ENCODE measurements at regions not wholly inside any gene's neighbourhood (a gene's known extent, or its start where the extent isn't known, plus 50 kb on each side); places are given as distances from the start of the nearest gene placed in this dataset.
A peak's percentile ranks its signal among the peaks of the same experiment; 100 is the strongest.

DNA sequence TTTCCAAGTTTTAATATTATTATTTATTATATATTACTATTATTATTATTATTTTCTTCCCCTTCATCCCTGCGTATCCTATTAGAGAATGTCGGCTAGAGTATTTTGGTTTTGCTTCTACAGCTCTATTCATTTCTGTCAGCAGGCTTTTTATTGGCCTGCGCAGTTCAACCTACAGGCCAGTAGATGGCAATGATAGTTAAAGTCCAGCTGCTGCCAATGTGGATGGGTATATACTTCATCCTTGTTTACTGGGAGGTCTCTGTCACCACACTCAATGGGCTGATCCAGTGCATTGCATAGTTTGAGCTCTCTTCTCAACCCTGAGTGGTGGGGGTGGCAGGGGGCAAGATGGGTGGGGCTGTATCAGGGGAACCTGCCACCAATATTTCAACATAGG is 799.8 kb downstream of the NSUN3 start:
- peak; percentile 8 for TF ChIP-seq CTCF (IDR thresholded peaks at IDR 0.05; ENCODE audit: low read depth, low read length)
- no peak for DNase-seq (ENCODE audit: extremely low read depth, low read depth)

GRCh38 chr3:94869059-94869547 is 806.2 kb downstream of the NSUN3 start:
- no peak for DNase-seq (ENCODE audit: extremely low read depth, low read depth)
- no peak for TF ChIP-seq CTCF (IDR thresholded peaks at IDR 0.05; ENCODE audit: low read depth, low read length)

DNA sequence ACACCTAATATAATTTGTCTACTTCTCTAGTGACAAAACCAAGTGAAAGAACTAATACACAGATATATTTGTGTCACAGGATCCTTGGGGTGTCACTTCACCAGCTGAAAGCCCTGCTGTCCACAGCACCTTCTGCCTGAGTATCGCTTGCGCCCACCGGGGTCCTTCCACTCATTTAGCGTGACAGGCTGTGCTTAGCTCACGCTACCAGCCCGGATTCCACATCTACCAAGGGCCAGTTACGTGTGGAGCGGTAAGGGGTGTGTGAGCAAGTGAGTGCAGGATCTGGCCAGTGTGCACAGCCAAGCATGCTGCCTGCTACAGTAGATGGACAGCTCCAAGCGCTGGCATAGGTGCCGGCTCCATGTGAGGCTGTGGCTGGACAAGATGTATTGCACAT is 810.9 kb downstream of the NSUN3 start:
- no peak for DNase-seq (ENCODE audit: extremely low read depth, low read depth)
- no peak for TF ChIP-seq CTCF (IDR thresholded peaks at IDR 0.05; ENCODE audit: low read depth, low read length)

- DNase-seq (ENCODE audit: extremely low read depth, low read depth), result no peak
- TF ChIP-seq CTCF (IDR thresholded peaks at IDR 0.05; ENCODE audit: low read depth, low read length), result no peak
Measured at GRCh38 chr3:94875149-94875548, 812.3 kb downstream of the NSUN3 start.

DNA sequence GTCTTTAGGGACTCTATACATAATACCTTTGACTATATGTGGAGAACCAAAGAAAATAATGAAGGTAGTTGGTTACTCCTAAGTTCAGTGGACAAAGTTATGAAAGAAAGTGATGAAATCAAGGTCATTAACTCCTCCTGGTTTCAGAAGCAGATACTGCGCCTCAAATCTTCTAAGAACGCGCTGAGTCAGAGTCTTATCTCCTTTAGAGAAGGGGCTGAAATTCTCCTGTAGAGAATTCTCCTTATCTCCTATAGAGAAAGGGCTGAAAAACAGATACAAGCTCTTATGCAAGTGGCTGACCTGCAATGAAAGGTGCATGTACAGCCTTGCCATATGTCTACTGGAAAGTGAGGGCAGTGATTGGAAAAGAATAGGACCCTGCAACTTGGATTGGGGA is 824.2 kb downstream of the NSUN3 start:
- no peak for TF ChIP-seq CTCF (IDR thresholded peaks at IDR 0.05; ENCODE audit: low read depth, low read length)
- DNase-seq (ENCODE audit: extremely low read depth, low read depth), result no peak

GRCh38 chr3:94896994-94897393 is 834.1 kb downstream of the NSUN3 start:
- DNase-seq (ENCODE audit: extremely low read depth, low read depth), result no peak
- TF ChIP-seq CTCF (IDR thresholded peaks at IDR 0.05; ENCODE audit: low read depth, low read length), result no peak

DNA sequence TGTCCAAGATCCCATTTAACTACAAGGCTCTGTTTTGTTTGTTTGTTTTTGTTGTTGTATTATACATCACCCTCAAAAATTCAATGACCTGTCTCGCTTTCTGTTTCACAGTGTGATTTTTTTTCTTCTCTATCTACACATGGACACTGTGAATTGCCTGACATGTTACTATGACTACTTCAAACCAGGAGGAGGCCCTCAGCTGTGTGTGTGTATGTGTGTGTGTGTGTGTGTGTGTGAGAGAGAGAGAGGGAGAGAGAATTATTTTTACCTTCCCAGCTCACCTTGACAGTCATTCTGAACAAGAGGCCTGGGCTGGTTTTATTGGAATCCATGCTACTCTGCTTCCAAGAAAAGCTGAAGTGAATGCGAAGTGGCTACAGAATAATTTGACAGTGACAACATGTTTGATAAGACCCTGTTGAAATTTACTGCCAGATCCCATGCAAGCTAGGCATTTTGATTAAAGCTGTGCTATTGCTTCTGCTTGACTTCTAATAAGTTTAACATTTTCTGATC is 841.4 kb downstream of the NSUN3 start:
- DNase-seq (ENCODE audit: extremely low read depth, low read depth), result no peak
- TF ChIP-seq CTCF (IDR thresholded peaks at IDR 0.05; ENCODE audit: low read depth, low read length), result no peak

Measured in AG09319 (cell line).